DOHH2 (cell line): ENCODE measurements at regions not wholly inside any gene's neighbourhood (a gene's known extent, or its start where the extent isn't known, plus 50 kb on each side); places are given as distances from the start of the nearest gene placed in this dataset.

Experiments
- H3F3A ChIP-seq: fragments of 200-600 bp; sonication (generic), shearing (Covaris generic); 2 replicates; pipeline ENCODE4 v1.6.0; 2016; ENCODE audit warnings: antibody characterized with exemption, mild to moderate bottlenecking; ENCODE audit not compliant: control insufficient read depth, insufficient read depth
- H3K27ac ChIP-seq: fragments of 200-600 bp; sonication (generic); 2 replicates; pipeline ENCODE4 v1.5.1; 2014; ENCODE audit warnings: low read depth, mild to moderate bottlenecking, low read length, moderate library complexity
- H3K27me3 ChIP-seq: fragments of 200-600 bp; sonication (generic); 2 replicates; pipeline ENCODE4 v1.6.1; 2014; ENCODE audit warnings: mild to moderate bottlenecking, low read length, mixed read lengths; ENCODE audit not compliant: control insufficient read depth
- H3K36me3 ChIP-seq: fragments of 200-600 bp; sonication (generic); 2 replicates; pipeline ENCODE4 v1.6.1; 2014; ENCODE audit warnings: mild to moderate bottlenecking, low read length, moderate library complexity, mixed read lengths; ENCODE audit not compliant: control insufficient read depth
- H3K4me1 ChIP-seq: fragments of 200-600 bp; sonication (generic); 2 replicates; pipeline ENCODE4 v1.6.1; 2014; ENCODE audit warnings: mild to moderate bottlenecking, low read length, mixed read lengths; ENCODE audit not compliant: control insufficient read depth
- H3K4me2 ChIP-seq: fragments of 200-600 bp; sonication (generic); 2 replicates; pipeline ENCODE4 v1.6.0; 2014; ENCODE audit warnings: mild to moderate bottlenecking, low read length, moderate library complexity
- H3K4me3 ChIP-seq: fragments of 200-600 bp; sonication (generic); 2 replicates; pipeline ENCODE4 v1.5.1; 2014; ENCODE audit warnings: mild to moderate bottlenecking, low read length, mixed read lengths
- H3K79me2 ChIP-seq: fragments of 200-600 bp; sonication (generic); 2 replicates; pipeline ENCODE4 v1.6.1; 2014; ENCODE audit warnings: mild to moderate bottlenecking, low read length, mixed read lengths; ENCODE audit not compliant: control insufficient read depth
- H3K9me2 ChIP-seq: fragments of 200-600 bp; sonication (generic); replicated peaks from 2 replicates; pipeline ENCODE4 v1.6.1; 2014; ENCODE audit warnings: mild to moderate bottlenecking, low read length, mixed read lengths; ENCODE audit not compliant: control insufficient read depth
- H3K9me3 ChIP-seq: fragments of 200-600 bp; sonication (generic); 2 replicates; pipeline ENCODE4 v1.6.1; 2014; ENCODE audit warnings: antibody characterized with exemption, low read length, mixed read lengths; ENCODE audit not compliant: control insufficient read depth, insufficient read depth
- H4K20me1 ChIP-seq: fragments of 200-600 bp; sonication (generic); 2 replicates; pipeline ENCODE4 v1.6.0; 2014; ENCODE audit warnings: low read depth, mild to moderate bottlenecking, antibody characterized with exemption, low read length, moderate library complexity; ENCODE audit not compliant: control insufficient read depth, insufficient read depth
- CTCF ChIP-seq: fragments of 200-600 bp; sonication (generic); IDR thresholded peaks from one replicate; pipeline ENCODE4 v1.5.1; 2014; ENCODE audit warnings: antibody characterized with exemption, mild to moderate bottlenecking, low read depth, low read length; ENCODE audit not compliant: poor library complexity, severe bottlenecking
- EZH2phosphoT487 ChIP-seq: fragments of 200-600 bp; sonication (generic); IDR thresholded peaks from 2 replicates; pipeline ENCODE4 v1.6.1; 2017; ENCODE audit warnings: borderline replicate concordance, mild to moderate bottlenecking, antibody characterized with exemption, low read length, moderate library complexity, mixed read lengths

GRCh38 chr10:90985321-90985933 is 64.5 kb upstream of the ANKRD1 start:
- peaks cover 95% of the 10 kb centered on the region for H3K4me1 ChIP-seq

GRCh38 chr10:90986136-90986760 is 65.4 kb upstream of the ANKRD1 start:
- Histone ChIP-seq H3K36me3 (no peaks in the 10 kb centered on the region), H3K79me2 (no peaks in the 10 kb centered on the region), H3K4me2 (peak overlapping the region; percentile 74), H3K9me2 (no peaks in the 10 kb centered on the region), H3F3A (peaks cover 17% of the 10 kb centered on the region), H3K4me1 (peaks cover 95% of the 10 kb centered on the region), H3K9me3 (no peaks in the 10 kb centered on the region), H3K4me3 (0 out of 2 replicates have a peak overlapping the region, but pooled peaks have one; percentile 9), H4K20me1 (no peaks in the 10 kb centered on the region), H3K27me3 (no peaks in the 10 kb centered on the region), H3K27ac (peak overlapping the region; percentile 91)
- TF ChIP-seq CTCF (no peak), EZH2phosphoT487 (no peak)

More at GRCh38 chr10:90985321-90985933, 64.5 kb upstream of the ANKRD1 start:
- Histone ChIP-seq H3K9me3 (no peaks in the 10 kb centered on the region), H3F3A (peaks cover 17% of the 10 kb centered on the region), H3K9me2 (no peaks in the 10 kb centered on the region), H3K27ac (peak overlapping the region; percentile 91), H3K4me3 (peak overlapping the region; percentile 57), H3K79me2 (no peaks in the 10 kb centered on the region), H3K36me3 (no peaks in the 10 kb centered on the region), H3K27me3 (no peaks in the 10 kb centered on the region), H3K4me2 (peak overlapping the region; percentile 74), H4K20me1 (no peaks in the 10 kb centered on the region)
- no peak for TF ChIP-seq EZH2phosphoT487
- TF ChIP-seq CTCF = no peak

DNA sequence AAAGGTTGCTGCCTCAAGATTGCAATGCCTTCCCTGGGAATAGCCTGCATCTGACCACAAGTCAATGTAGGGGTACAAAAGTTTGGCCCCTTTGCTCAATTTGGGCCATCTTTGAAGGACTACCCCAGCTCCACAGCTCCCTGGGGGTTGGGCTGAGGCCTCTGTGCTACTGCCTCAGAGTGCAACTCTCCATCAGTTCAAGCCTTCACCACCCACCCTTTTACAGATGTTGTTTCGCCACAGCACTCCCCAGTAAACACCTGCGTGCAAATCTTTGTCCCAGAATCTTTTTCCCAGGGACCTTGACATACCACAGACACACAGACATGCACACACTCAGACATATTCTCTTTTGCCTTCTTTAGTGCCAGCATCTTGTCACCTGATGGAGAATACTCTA is 66.0 kb upstream of the ANKRD1 start:
- TF ChIP-seq EZH2phosphoT487 (no peak), CTCF (no peak)
- H3K4me3 ChIP-seq = peak overlapping the region; percentile 26
- H3K9me3 ChIP-seq = no peaks in the 10 kb centered on the region
- H3K79me2 ChIP-seq = no peaks in the 10 kb centered on the region
- H3K9me2 ChIP-seq = no peaks in the 10 kb centered on the region
- peaks cover 17% of the 10 kb centered on the region for H3F3A ChIP-seq
- no peaks in the 10 kb centered on the region for H3K27me3 ChIP-seq
- H3K4me2 ChIP-seq = peak overlapping the region; percentile 74
- no peaks in the 10 kb centered on the region for H3K36me3 ChIP-seq
- peaks cover 98% of the 10 kb centered on the region for H3K4me1 ChIP-seq
- peak overlapping the region; percentile 91 for H3K27ac ChIP-seq
- no peaks in the 10 kb centered on the region for H4K20me1 ChIP-seq
